Activated T-cell treated with anti-CD3 and anti-CD28 coated beads for 4 hours (primary cell): ENCODE measurements at regions not wholly inside any gene's neighbourhood (a gene's known extent, or its start where the extent isn't known, plus 50 kb on each side); places are given as distances from the start of the nearest gene placed in this dataset.
"Not testable (repeated sequence)": the region's sequence is repeated elsewhere in the genome, so short reads cannot be mapped to it uniquely, and the experiment has no call there.

Experiments
- DNase-seq: peaks from one replicate; pipeline ENCODE4 v3.0.0-alpha.2; 2020

DNA sequence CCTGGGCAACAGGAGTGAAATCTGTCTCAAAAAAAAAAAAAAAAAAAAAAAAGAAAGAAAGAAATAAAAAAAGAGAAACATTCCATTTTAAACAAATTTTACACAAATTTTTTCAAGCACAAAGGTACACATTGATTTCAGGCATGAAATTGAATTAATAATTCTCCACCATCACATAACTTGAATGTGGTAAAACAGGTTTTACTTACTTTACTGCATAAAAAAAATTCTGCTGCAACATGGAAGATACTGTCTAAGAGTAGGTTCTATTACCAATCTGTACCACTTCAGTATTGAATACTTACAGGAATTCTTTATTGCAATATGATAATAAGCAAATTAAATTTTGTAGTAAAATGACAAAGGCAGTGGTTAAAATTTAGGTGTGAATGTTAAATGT is 271.6 kb upstream of the ARSJ start:
- DNase-seq, result no peak

DNA sequence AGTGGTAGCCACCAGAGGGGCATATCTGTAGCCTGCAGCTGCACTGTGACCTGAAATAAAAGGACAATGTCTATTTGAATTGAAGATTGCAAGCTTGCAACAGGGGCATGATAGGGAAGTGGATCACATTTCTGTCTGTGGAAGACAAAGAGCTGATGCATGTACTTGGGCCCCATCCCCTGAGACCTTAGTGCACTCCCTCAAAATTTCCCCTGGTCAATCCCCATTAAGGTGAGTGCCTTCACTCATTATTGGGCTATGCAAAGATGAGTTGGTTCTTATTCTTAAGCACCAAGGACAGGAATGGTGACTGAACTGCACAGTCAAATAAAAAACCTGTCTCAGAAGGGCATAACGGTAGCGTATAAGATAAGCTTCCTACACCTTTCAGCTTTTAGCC is 273.1 kb upstream of the ARSJ start:
- no peak for DNase-seq

DNA sequence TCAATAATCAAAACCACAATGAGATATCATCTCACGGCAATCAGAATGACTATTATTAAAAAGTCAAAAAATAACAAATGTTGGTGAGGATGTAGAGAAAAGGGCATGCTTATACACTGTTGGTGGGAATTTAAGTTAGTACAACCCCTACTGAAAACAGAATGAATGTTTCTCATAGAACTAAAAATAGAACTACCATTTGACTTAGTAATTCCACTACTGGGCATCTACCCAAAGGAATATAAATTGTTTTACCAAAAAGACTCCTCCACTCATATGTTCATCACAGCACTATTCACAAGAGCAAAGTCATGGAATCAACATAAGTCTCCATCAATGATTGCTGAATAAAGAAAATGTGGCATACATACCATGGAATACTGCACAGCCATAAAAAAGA is 278.1 kb upstream of the ARSJ start:
- DNase-seq, result no peak

DNA sequence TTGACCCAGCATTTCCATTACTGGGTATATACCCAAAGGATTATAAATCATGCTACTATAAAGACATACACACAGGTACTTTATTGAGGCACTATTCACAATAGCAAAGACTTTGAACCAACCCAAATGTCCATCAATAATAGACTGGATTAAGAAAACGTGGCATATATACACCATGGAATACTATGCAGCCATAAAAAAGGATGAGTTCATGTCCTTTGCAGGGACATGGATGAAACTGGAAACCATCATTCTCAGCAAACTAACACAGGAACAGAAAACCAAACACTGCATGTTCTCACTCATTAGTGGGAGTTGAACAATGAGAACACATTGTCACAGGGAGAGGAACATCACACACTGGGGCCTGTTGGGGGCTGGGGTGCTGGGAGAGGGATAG is 283.0 kb upstream of the ARSJ start:
- DNase-seq, result not testable (repeated sequence)

DNA sequence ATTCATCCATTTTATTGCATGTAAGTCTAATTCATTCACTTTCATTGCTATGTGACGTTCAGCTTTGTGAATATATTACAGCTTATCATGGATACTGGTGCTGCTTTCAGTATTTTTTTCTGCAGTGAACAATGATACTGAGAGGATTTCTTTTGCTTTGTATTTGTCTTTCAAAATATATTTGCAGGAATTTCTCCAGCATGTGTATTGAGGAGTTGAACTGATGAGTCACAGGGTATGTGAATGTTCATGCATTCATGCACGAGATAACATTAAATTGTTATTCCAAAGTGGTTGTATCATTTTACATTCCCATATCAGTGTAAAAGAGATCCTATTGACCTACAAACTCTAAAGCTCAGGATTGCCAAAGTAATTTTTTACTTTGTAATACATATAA is 283.8 kb upstream of the ARSJ start:
- DNase-seq, result no peak

DNA sequence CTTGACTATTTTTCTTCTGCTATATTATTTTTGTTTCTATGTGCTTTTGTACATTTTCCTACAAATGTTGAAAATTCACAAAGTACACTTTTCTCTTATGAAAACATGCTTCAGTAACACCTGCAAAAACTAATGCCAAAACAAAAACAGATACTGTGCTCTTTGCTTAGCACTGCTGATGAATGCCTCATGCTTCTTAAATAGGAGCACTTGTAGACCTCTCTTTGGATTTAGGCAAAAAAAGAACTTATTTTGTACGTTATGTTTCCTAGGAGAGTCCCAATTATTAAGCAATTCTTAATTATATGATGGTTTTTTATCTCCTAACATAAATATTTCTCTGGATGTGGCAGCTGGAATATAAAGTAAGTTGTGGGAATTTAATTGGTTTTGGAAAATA is 285.0 kb upstream of the ARSJ start:
- DNase-seq, result no peak

DNA sequence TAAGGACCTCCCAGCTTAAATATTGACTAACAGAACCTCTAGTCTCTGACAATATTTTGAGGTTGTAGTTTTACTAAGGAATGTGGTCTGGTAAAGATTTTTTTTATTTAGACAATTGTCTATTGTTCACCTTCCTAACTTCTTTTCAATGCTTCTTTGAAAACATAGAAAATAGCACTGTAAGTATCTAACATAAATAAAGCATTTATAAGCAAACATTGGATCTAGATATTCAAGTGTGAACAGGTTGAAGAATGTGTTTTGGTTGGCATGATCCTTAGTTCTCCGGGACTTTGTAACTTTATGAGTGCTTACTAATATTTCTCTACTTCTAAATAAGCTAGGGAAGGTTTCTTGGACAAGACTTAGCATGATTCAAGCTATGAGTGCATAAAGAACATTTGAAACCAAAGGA is 285.4 kb upstream of the ARSJ start:
- no peak for DNase-seq

DNA sequence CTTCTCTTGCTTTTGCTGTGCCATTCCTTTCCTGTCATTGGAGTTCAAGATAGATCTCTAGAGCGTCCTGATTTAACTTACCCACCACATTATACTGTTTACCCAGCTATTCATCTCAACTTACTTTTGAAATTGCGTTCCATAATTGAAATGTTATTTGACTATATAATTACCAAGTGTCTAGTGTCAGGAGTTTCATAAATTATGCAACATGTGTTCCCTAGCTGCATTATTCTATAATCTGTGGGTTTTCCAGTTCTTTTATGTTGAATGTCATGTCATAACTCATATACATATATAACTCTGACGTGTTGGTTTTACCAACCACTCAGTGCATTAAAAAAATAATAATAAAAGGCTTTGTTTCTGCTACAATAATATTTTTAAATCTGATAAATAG is 285.9 kb upstream of the ARSJ start:
- no peak for DNase-seq

DNA sequence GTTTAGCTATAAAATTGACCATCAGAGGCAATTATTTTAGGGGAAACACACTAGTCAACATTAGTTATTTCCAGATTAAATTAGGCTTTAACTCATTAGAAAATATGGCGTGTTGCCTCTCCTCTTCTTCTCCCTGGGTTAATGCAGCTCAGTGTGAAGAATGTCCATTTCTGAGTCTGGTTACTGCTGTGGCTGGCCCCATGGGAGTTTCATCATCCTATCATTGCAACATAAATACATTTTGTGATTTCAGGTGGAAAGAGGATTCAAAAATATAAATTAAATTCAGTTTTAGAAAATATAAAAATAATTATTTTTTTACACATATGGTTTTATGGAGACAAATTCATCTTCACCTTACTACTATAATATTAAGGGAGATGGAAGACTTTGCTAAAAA is 288.5 kb upstream of the ARSJ start:
- DNase-seq, result no peak

DNA sequence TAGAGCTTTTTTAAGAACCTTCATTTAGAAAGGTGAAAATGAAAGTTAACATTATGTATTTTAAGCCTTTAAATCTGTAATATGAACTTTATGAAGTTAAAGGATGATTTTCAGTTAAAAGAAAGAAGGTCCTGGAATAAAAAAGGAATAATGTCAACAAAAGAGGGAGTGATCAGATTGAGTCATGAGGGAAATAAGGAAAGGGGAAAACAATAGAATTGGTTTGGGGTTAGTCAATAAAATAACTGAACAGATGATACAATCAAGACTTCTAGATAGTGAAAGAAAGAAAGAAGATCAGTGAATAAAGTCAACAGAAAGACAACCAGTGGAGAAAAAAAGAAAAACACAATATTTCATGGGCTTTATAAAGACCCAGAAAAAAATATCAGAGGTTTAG is 291.6 kb upstream of the ARSJ start:
- DNase-seq, result no peak

DNA sequence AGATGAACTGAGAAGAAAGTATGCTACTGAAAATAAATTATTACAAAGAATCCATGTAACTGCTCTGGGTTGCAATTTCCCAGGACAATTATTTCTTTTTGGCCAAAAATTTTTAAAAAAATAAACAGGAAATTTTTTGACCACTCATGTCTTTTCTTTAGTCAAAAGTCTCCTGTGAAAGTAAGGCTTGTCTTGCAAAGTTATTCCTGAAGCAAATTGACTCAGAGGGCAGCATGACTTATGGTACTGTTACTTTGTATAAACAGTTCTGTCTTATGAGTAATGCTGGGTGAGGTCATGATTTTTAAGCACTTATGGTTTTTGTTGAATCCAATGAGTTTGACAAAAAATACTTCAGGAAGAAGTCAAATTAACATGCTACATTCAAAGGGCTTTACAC is 292.8 kb upstream of the ARSJ start:
- no peak for DNase-seq

DNA sequence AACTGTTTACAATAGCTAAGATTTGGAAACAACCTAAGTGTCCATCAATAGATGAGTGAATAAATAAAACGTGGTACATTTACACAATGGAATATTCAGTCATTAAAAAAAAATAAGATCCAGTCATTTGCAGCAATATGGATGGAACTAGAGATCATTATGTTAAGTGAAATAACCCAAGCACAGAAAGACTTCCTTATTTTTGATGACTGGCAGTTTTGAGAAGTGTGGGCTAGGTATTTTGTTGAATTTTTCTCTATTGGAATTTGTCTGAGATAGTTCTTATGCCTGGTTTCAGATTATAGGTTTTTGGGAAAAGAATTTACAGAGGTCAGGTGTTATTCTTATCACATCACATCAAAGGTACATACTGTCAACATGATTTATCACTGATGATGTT is 293.8 kb upstream of the ARSJ start:
- no peak for DNase-seq

DNA sequence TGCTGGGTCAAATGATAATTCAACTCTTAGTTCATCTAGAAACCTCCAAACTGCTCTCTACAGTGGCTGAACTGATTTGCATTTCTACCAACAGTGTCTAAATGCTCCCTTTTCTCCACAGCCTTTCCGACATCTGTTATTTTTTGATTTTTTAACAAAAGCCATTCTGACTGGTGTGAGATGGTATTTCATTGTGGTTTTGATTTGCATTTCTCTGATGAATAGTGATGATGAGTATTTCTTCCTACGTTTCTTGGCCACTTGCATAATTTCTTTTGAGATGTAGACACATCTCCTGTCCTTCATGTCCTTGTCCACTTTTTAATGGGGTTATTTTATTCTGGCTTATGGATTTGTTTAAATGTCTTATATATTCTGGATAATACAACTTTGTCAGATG is 298.2 kb upstream of the ARSJ start:
- no peak for DNase-seq

DNA sequence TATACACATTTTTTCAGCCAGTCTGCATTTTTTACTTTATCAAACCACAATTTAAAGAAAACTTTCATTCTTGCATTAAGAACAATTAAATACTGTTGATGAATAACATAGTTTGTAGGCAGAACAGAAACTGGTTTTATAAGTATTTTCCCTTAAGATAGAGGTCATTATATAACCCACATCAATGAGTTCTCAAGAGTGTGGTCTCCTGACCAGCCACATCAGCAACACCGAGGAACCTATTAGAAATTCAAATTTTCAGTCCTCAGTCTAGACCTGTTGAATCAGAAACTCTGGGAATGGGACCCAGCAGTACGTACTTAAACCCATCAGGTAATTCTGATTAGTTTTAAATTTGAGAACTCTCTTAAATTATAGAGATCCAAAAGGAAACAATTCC is 299.6 kb upstream of the ARSJ start:
- no peak for DNase-seq

DNA sequence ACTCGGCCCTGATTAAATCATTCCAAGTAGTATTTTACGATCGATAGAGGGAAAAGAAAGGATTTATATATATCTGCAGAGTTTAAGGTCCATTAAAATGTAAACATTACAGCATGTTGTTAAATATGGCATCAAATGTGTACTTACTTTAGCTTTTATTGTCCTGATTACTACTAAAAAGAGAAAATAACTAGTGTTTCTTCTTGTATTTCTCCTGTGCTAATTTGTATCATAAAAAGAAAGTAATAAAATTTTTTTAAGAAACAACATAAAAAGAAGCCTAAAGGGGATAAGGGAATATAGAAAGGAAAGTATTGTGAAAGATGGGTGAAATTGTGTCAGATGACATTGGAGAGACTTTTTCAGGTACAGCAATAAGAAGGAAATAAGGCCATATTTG is 300.3 kb upstream of the ARSJ start:
- DNase-seq, result no peak

DNA sequence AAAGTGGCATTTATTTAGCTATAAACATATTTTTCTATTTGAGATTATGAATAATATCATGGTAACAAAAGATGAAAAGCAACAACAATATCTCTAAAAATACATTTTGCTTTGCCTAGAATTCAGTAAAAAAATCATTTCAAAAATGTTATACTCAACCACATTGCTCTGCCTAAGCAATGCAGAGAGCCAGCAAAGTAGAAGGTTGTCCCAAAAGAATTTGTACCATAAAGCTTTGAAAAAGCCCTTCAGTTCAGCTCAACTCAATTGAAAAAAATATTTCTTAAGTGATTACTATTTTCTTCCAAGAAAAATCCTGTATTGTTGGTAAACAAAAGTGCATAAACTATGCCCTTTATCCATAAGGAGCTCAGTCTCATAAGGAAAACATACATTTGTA is 301.2 kb upstream of the ARSJ start:
- DNase-seq, result no peak

DNA sequence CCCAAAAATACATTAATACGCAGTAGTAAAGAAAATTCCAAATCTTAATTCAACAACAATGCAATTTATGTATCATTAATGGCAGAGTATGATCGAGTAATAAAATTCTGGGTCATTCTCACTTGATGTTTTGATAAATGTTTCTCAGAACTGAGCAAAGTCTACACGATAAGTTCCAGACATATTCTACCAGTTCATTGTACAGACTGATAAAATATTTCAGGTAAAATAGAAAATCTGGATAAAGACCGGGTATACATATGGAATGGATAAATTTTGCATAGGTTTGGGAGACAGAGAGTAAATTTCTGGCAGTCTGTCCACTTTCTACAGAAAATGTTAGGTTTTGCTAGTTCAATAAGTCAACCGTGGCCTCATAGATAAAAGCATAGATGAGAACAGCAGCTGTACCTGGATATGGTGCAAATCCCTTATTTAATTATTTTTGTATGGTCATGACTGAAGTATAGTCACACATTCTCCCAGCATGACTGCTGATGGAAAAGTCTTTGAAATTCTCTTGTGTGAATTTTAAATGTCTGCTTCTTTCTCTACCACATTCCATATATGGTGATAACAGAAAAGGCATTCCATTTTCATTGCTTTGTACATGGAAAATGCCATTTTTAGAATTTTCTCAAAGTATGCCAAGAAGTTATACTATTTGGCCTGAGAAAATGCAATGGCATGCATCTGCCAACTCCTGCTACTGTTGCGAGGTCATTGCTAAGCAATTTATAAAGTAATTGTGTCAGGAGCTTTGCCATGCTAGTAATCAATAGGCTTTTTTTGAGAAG is 301.9 kb upstream of the ARSJ start:
- DNase-seq, result no peak

DNA sequence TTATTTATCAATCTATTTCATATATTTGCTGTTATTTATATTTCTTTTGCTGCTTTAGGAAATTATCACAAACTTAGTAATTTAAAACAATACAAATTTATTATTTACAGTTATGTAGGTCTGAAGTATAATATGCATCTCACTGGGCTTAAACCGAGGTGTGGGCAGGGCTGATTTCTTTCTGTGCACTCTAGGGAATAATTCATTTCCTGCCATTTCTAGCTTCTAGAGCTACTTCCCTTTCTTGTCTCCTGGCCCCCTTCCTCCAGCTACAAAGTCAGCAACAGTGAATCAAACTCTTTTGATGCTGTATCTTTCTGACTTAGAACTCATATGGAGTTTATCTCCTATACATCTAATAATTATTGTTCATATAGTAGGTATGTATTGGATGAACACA is 303.5 kb upstream of the ARSJ start:
- no peak for DNase-seq

DNA sequence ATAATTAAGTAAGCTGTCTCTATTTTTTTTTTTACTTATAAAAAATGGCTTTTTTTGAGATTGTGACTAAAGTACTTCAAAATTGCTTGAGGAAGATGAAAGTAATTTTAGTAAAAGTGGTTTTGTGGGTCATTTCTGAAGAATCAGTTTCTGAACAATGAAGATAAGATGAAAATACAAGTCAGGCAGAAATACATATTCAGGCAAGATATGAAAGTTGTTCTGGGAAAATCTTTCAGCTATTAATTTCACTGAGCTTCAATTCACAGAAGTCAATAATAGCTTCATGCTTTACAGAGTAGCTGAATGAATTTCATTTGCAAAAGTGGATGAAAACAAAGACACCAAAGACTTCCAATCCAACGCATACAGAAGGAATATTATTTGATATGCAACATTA is 305.2 kb upstream of the ARSJ start:
- no peak for DNase-seq

DNA sequence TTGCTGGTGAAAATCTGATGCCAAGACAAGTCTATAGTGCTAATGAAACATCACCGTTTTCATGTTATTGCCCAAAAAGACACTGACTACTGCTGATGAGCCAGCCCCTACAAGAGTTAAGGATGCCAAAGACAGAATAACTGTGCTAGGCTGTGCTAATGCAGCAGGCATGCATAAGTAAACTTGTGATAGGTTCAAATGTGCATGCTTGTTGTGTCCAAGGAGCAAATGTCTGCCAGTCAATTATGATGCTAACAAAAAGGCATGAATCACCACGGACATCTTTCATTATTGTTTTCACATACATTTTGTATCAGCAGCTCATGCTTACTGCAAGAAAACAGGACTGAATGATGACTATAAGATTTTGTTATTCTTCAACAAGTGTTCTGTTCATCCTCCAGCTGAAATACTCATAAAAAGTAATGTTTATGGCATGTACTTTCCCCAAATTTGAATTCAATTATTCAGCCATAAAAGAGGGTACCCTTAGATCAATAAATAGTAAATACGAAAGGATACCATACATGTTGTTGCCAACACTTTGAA is 306.9 kb upstream of the ARSJ start:
- DNase-seq, result no peak

DNA sequence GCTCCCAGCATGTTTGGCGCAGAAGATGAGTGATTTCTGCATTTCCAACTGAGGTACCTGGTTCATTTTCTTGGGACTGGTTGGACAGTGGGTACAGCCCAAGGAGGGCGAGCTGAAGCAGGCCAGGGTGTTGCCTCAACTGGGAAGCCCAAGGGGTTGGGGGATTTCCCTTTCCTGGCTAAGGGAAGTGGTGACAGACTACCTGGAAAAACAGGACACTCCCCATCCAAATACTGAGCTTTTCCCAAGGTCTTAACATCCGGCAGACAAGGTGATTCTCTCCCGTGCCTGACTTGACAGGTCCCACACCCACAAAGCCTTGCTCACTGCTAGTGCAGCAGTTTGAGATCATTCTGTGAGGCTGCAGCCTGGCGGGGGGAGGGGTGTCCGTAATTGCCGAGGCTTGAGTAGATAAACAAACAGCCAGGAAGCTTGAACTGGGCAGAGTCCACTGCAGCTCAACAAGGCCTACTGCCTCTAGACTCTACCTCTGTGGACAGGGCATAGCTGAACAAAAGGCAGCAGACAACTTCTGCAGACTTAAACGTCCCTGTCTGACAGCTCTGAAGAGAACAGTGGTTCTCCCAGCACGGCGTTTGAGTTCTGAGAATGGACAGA is 307.7 kb upstream of the ARSJ start:
- no peak for DNase-seq

DNA sequence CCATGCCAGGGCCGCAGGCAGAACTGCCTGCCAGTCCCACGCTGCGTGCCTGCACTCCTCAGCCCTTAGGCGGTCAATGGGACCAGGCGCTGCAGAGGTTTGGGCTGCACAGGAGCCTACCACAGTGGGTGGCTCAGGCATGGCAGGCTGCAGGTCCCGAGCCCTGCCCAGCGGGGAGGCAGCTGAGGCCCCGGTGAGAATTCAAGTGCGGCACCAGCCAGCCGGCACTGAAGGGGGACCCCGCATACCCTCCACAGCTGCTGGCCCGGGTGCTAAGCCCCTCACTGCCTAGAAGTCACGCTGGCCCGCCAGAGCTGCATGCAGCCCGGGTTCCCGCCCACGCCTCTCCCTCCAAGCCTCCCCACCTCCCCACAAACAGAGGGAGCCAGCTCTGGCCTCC is 302.5 kb upstream of the UGT8 start:
- no peak for DNase-seq

DNA sequence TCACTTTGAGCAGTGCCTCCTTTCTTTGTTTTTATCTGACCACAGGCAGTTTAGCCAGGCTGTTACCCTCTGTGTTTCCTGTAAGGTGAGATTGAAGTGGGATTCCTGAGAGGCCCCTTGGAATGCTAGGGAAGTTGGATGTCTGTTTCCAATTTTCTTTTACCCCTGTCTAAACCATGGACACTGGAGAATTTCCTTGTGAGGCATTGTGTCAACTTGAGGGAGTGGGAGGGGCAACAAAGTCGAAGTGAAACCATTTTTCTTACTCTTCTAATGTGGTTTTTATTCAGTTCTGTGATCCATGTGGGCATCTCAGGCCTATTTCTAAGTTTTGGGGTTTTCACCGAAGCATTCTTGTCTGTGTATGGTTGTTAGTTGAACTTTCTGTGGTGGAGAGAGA is 296.1 kb upstream of the UGT8 start:
- no peak for DNase-seq

DNA sequence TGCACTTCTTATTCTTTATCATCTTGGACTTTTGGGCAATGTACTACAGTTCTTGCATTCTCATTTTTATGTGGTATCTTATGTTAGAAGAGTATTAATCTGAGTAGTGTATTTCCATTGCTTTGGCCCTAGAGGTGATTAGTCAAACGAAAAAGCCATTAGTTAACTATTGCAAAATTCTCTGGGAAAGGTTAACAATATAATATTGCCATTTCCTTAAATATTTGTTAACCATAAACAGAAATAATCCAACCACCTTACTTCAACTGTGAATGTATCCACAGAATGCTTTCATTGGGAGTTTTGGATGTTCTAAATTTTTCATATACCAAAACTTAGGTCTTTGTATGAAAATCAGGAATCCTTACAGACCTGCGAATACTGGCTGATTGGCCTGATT is 294.6 kb upstream of the UGT8 start:
- no peak for DNase-seq

DNA sequence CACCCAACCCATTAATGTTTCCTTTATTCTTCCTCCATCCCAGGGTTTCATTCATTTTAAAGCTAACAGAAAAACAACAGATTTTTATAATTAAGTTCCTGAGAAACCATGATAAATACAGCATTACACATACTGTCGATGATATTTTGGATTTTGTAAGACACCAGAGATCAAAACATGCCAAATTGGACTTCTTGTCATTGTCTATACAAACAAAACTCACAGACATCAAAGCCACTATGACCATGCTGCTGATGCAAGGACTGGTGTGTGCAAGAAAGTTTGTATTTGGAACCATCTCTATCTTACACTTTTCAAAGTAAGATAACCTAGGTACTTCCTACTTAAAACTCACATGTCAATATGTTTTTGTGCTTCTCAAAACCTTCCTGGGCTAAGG is 294.0 kb upstream of the UGT8 start:
- DNase-seq, result no peak
